ENCODE measurements at regions not wholly inside any gene's neighbourhood (a gene's known extent, or its start where the extent isn't known, plus 50 kb on each side); places are given as distances from the start of the nearest gene placed in this dataset.

GRCh38 chr18:25896178-25896780, 194.1 kb downstream of the SS18 start:
- TF ChIP-seq CTCF (IDR thresholded peaks at IDR 0.05): peak; percentile 82

- no peak for TF ChIP-seq CTCF (IDR thresholded peaks at IDR 0.05)
Observed at GRCh38 chr18:25895518-25895917, 194.9 kb downstream of the SS18 start.

- TF ChIP-seq CTCF (IDR thresholded peaks at IDR 0.05): no peak
Observed at GRCh38 chr18:25886283-25886682, 204.1 kb downstream of the SS18 start.

- TF ChIP-seq CTCF (IDR thresholded peaks at IDR 0.05): no peak
Observed at GRCh38 chr18:25883091-25883490, 207.3 kb downstream of the SS18 start.

GRCh38 chr18:25881149-25881548, 209.3 kb downstream of the SS18 start:
- TF ChIP-seq CTCF (IDR thresholded peaks at IDR 0.05): no peak

- no peak for TF ChIP-seq CTCF (IDR thresholded peaks at IDR 0.05)
Observed at GRCh38 chr18:25880441-25880840, 210.0 kb downstream of the SS18 start.

- no peak for TF ChIP-seq CTCF (IDR thresholded peaks at IDR 0.05)
Observed at GRCh38 chr18:25876330-25876948, 214.0 kb downstream of the SS18 start.
